HCT116 (cell line): ENCODE measurements at regions not wholly inside any gene's neighbourhood (a gene's known extent, or its start where the extent isn't known, plus 50 kb on each side); places are given as distances from the start of the nearest gene placed in this dataset.

Experiments
- POLR2AphosphoS5 ChIP-seq: IDR thresholded peaks from 2 replicates; pipeline ENCODE4 v1.6.1; 2011; ENCODE audit warnings: mild to moderate bottlenecking, low read depth, low read length, moderate library complexity
- SP1 ChIP-seq: IDR thresholded peaks from 2 replicates; pipeline ENCODE4 v1.6.1; 2012; ENCODE audit warnings: low read depth
- SRF ChIP-seq: IDR thresholded peaks from 2 replicates; pipeline ENCODE4 v1.6.1; 2012; ENCODE audit warnings: low read depth
- TF ChIP-seq, protein P1 (sequence below), 3 experiments: fragments of 200-600 bp in 1 of 3; sonication (generic) in 1 of 3; IDR thresholded peaks in 2 of 3; conservative IDR thresholded peaks in 1 of 3; 2 replicates each; pipeline ENCODE4 v1.5.1; 2012 to 2017; ENCODE audit warnings: low read depth in 2 of 3, low read length in 2 of 3, antibody characterized with exemption in 1 of 3, borderline replicate concordance in 1 of 3, control low read depth in 1 of 3, mild to moderate bottlenecking in 1 of 3, mixed read lengths in 1 of 3, mixed run types in 1 of 3, moderate library complexity in 1 of 3; ENCODE audit not compliant: insufficient read depth in 1 of 3

DNA sequence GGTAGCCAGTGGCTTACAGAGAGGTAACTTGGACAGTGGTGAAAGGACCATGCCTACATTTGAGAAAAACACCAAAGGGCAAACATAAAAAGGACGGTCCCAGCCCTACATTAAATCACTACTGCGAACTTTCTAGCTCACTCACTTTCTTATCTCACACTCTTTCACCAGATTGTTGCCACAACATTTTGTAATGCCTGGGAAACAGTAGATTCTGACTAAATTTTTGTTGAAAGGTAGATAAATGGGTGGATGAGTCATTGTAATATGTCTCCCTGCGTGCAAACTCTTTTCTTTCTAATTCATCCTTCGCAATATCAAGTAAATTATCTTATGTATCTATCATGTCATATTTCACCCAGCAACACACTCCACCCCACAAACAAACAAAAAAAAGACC lies 192.2 kb downstream of the IRS1 start:
- TF ChIP-seq, protein P1, sequence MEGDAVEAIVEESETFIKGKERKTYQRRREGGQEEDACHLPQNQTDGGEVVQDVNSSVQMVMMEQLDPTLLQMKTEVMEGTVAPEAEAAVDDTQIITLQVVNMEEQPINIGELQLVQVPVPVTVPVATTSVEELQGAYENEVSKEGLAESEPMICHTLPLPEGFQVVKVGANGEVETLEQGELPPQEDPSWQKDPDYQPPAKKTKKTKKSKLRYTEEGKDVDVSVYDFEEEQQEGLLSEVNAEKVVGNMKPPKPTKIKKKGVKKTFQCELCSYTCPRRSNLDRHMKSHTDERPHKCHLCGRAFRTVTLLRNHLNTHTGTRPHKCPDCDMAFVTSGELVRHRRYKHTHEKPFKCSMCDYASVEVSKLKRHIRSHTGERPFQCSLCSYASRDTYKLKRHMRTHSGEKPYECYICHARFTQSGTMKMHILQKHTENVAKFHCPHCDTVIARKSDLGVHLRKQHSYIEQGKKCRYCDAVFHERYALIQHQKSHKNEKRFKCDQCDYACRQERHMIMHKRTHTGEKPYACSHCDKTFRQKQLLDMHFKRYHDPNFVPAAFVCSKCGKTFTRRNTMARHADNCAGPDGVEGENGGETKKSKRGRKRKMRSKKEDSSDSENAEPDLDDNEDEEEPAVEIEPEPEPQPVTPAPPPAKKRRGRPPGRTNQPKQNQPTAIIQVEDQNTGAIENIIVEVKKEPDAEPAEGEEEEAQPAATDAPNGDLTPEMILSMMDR (IDR thresholded peaks at IDR 0.05 in 2 of 3, conservative IDR thresholded peaks at IDR 0.05 in 1 of 3; ENCODE audit: borderline replicate concordance in 1 of 3, insufficient read depth in 1 of 3, low read depth in 2 of 3, low read length in 2 of 3) = no peak
- TF ChIP-seq SRF (no peak), SP1 (no peak), POLR2AphosphoS5 (no peak)
